ENCODE measurements at regions not wholly inside any gene's neighbourhood (a gene's known extent, or its start where the extent isn't known, plus 50 kb on each side); places are given as distances from the start of the nearest gene placed in this dataset.

GRCh38 chr7:90064370-90064769 lies 89.9 kb upstream of the STEAP1 start:
- TF ChIP-seq YY1 (IDR thresholded peaks at IDR 0.05; ENCODE audit: borderline replicate concordance in 1 of 3, control insufficient read depth in 1 of 3, extremely low read depth in 1 of 3, insufficient read depth in 3 of 3, insufficient read length in 1 of 3, insufficient replicate concordance in 2 of 3, low read depth in 1 of 3, low read length in 2 of 3) (no peak), HDAC6 (IDR thresholded peaks at IDR 0.05; ENCODE audit: low read depth, low read length) (no peak), NKRF (IDR thresholded peaks at IDR 0.05; ENCODE audit: borderline replicate concordance) (no peak), POU5F1 (IDR thresholded peaks at IDR 0.05; ENCODE audit: borderline replicate concordance, low read depth, low read length, partially characterized antibody) (no peak), CTCF (IDR thresholded peaks at IDR 0.05 in 2 of 3, conservative IDR thresholded peaks at IDR 0.05 in 1 of 3; ENCODE audit: insufficient read depth in 2 of 3, low read depth in 1 of 3, low read length in 3 of 3) (no peak), ZNF778 (CRISPR knock-in tag; IDR thresholded peaks at IDR 0.05) (no peak), E2F4 (CRISPR knock-in tag; IDR thresholded peaks at IDR 0.05; ENCODE audit: low read depth) (no peak)

All from K562 (cell line).